ENCODE measurements at regions not wholly inside any gene's neighbourhood (a gene's known extent, or its start where the extent isn't known, plus 50 kb on each side); places are given as distances from the start of the nearest gene placed in this dataset.

DNA sequence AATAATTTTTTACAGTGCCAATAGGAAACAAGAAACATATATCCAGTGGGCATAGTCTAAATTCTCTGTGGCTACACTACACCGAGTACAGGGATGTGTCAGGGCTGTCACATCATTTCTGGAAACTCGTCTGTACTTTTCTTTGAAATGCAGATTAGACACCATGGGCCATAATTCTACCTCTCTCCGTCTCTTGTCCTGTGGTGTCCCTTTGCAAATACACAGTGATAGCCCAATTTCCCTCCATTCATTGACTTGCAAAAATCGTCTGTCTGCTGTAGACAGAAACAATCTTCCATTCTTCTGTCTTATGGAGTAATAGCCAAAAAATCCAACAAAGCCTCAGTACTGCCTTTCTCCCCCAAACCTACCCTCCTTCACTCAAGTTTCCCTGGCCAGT lies 487.1 kb upstream of the ANO3 start:
- TF ChIP-seq, protein P1, sequence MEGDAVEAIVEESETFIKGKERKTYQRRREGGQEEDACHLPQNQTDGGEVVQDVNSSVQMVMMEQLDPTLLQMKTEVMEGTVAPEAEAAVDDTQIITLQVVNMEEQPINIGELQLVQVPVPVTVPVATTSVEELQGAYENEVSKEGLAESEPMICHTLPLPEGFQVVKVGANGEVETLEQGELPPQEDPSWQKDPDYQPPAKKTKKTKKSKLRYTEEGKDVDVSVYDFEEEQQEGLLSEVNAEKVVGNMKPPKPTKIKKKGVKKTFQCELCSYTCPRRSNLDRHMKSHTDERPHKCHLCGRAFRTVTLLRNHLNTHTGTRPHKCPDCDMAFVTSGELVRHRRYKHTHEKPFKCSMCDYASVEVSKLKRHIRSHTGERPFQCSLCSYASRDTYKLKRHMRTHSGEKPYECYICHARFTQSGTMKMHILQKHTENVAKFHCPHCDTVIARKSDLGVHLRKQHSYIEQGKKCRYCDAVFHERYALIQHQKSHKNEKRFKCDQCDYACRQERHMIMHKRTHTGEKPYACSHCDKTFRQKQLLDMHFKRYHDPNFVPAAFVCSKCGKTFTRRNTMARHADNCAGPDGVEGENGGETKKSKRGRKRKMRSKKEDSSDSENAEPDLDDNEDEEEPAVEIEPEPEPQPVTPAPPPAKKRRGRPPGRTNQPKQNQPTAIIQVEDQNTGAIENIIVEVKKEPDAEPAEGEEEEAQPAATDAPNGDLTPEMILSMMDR (IDR thresholded peaks at IDR 0.05): no peak
- no peak for TF ChIP-seq POLR2A (IDR thresholded peaks at IDR 0.05)

All from adrenal gland (tissue), 5 donors.